ENCODE measurements at regions not wholly inside any gene's neighbourhood (a gene's known extent, or its start where the extent isn't known, plus 50 kb on each side); places are given as distances from the start of the nearest gene placed in this dataset.
"Not testable (repeated sequence)": the region's sequence is repeated elsewhere in the genome, so short reads cannot be mapped to it uniquely, and the experiment has no call there.

GRCh38 chr15:70242951-70243685, 145.4 kb upstream of the TLE3 start:
- in situ Hi-C loops (cut with HindIII; ENCODE audit: low sequenced_read_pairs) = no loop called here

DNA sequence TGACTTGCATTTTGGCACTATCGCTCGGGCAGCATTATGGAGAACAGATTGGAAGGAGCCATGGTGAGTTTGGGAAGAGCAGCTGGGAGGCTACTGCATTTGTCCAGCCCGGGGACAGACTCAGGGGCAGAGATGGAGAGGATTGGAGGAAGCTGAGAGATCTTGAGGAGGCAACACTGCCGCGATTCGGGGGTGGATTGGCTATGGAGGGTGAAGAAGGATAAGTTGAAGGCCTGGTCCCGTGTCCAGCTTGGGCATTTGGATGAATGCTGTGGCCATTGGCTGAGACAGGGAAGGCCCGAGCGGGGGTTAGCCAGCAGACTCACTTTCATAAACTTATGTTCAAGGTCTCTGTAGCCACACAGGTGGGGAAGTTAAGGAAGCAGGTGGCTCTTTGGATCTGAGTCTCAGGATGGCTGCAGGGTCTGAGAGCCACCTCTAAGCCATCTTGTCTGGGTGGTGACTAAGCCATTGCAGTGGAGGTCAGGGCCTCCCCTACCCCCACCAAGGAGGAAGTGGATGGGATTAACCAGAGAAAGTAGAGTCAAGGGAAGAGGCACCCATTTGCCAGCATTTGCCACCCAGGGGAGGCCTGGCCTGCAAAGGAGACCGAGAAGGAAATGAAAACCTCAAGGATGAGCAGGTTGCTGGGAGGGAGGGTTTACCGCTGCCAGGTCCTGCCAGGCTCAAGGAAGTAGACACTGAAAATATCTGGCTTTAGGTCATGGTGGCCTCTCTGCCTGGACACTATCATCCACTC, 144.0 kb upstream of the TLE3 start:
- in situ Hi-C loops (cut with HindIII; ENCODE audit: low sequenced_read_pairs) = no loop called here

GRCh38 chr15:70240820-70241430, 143.2 kb upstream of the TLE3 start:
- in situ Hi-C loops (cut with HindIII; ENCODE audit: low sequenced_read_pairs) = no loop called here

GRCh38 chr15:70240082-70240481, 142.4 kb upstream of the TLE3 start:
- in situ Hi-C loops (cut with HindIII; ENCODE audit: low sequenced_read_pairs) = no loop called here

GRCh38 chr15:70238917-70239316, 141.2 kb upstream of the TLE3 start:
- in situ Hi-C loops (cut with HindIII; ENCODE audit: low sequenced_read_pairs) = no loop called here

GRCh38 chr15:70237626-70238025, 139.9 kb upstream of the TLE3 start:
- in situ Hi-C loops (cut with HindIII; ENCODE audit: low sequenced_read_pairs) = no loop called here

GRCh38 chr15:70236341-70237086, 138.8 kb upstream of the TLE3 start:
- in situ Hi-C loops (cut with HindIII; ENCODE audit: low sequenced_read_pairs) = no loop called here

GRCh38 chr15:70235347-70235746, 137.6 kb upstream of the TLE3 start:
- in situ Hi-C loops (cut with HindIII; ENCODE audit: low sequenced_read_pairs) = no loop called here

GRCh38 chr15:70234256-70234905, 136.7 kb upstream of the TLE3 start:
- in situ Hi-C loops (cut with HindIII; ENCODE audit: low sequenced_read_pairs) = no loop called here

DNA sequence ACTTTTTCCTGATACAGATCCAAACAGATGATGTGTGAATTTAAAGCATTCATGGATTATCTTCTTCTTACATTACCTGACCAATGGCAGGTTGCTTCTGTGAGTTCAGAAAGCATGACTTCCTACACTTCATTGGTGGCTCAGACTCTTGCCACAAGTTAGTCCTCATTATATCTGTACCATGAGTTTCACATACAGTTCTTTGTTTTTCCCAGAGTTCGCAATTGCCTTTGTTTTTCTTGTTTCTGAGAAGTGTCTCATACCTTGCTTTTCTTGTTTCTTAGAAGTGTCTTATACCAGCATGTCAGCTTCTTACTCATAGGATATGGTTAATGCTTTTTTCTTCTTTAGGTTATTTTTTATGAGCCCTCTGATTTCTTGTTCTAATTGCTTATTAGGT, 133.8 kb upstream of the TLE3 start:
- in situ Hi-C loops (cut with HindIII; ENCODE audit: low sequenced_read_pairs) = no loop called here

- in situ Hi-C loops (cut with HindIII; ENCODE audit: low sequenced_read_pairs) = not testable (repeated sequence)
Measured at GRCh38 chr15:70227918-70228317, 130.2 kb upstream of the TLE3 start.

- in situ Hi-C loops (cut with HindIII; ENCODE audit: low sequenced_read_pairs) = no loop called here
Measured at GRCh38 chr15:70227147-70227546, 129.4 kb upstream of the TLE3 start.

- in situ Hi-C loops (cut with HindIII; ENCODE audit: low sequenced_read_pairs) = no loop called here
Measured at GRCh38 chr15:70226337-70226980, 128.7 kb upstream of the TLE3 start.

- in situ Hi-C loops (cut with HindIII; ENCODE audit: low sequenced_read_pairs) = no loop called here
Measured at GRCh38 chr15:70225416-70225815, 127.7 kb upstream of the TLE3 start.

- in situ Hi-C loops (cut with HindIII; ENCODE audit: low sequenced_read_pairs) = no loop called here
Measured at GRCh38 chr15:70222606-70223005, 124.9 kb upstream of the TLE3 start.

DNA sequence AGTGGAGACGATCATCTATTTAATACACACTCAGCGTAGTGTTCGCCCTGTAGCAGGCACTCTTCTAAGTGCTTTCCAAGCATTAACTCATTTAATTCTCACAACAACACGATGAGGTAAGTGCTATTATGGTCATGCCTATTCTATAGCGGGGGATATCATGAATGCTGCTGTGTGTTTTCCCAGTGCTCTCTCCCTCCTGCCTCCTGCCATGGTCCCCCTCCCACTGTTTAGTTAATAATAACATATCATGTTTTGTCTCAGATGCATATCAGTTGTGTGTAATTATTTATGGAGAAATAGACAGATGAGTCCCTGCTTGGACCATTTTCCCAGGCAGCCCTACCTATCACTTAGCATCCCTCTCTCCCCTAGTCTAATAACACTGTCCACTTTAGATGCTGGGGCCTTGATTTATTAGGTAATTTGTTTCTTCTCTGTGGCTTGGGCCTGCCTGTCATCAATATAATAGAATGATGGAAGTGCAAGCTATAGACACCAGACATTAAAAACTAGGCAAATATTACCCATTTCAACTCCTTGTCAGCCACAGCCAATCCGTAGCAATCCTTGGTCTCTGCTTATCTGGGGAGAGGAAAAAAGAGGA, 122.9 kb upstream of the TLE3 start:
- in situ Hi-C loops (cut with HindIII; ENCODE audit: low sequenced_read_pairs) = no loop called here

DNA sequence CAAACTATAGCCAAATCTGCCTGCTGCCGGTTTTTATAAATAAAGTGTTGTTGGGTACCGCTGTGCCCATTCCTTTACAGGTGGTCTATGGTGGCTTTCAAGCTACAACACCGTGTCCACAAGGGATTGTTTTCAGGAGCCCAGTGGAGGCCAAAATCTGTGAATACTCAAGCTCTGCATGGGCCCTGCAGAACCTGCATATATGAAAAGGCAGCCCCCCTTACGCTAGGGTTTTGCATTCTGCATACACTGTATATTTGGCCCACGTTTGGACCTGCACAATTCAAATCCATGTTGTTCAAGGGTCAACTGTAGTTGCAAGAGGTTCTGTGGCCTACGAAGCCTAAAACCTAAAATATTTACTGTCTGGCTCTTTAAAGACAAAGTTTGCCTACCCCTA, 122.2 kb upstream of the TLE3 start:
- in situ Hi-C loops (cut with HindIII; ENCODE audit: low sequenced_read_pairs) = no loop called here

DNA sequence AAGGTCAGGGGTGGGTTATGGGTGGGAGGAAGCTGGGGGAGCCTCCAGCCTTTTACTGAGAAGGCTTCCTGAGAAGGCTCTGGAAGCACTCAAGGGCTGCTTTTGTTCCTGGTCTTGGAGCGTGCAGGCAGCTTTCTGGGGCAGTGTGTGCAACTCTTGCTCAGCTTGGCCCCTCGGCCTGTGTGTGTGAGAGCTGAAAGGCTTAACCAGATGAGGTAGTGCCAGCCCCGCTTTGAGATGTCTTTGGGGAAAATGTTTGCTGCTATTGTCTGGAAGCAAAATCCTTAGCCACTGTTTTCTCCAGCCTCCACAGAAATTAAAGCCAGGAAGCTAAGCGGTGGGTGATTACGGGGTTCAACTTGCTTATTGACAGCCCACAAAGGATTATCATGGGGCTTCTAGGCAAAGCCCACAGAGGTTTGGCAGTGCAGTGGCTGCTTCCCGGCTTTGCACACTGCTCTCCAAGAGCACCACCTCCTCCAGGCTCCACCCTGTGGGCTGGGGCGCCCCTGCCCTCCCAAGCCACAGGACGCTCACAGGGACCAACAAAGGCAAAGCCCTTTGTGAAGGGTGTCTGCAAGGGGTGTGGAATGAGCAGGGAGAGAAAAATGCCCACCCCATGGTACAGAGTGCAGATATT, 121.7 kb upstream of the TLE3 start:
- in situ Hi-C loops (cut with HindIII; ENCODE audit: low sequenced_read_pairs) = no loop called here

All from DLD1 (cell line).